A549 (cell line): ENCODE measurements at regions not wholly inside any gene's neighbourhood (a gene's known extent, or its start where the extent isn't known, plus 50 kb on each side); places are given as distances from the start of the nearest gene placed in this dataset.

Experiments used
- ATAC-seq, 2 experiments: fragments of 200-7000 bp in 1 of 2; fragments of >200 bp in 1 of 2; cut with Nextera tagmentation in 1 of 2; cut with Tn5 transposase in 1 of 2; 3 replicates each; pipeline versions ENCODE4 v1.8.0 to v1.9.1; 2018 to 2020; ENCODE audit warnings: mild to moderate bottlenecking in 1 of 2, moderate library complexity in 1 of 2
- CTCF ChIA-PET: fragments of 300-600 bp; sonication (Branson Sonifier 250); formaldehyde crosslinking; extraction: SDS; loops from one replicate; lab custom pipeline; 2021; ENCODE audit warnings: antibody characterized with exemption, inconsistent platforms; lab: Yijun Ruan, JAX
- POLR2A ChIA-PET: fragments of 350-600 bp; formaldehyde crosslinking; extraction: SDS; loops from one replicate; lab custom pipeline; 2021; ENCODE audit warnings: antibody characterized with exemption, inconsistent platforms; lab: Yijun Ruan, JAX
- DNase-seq, 2 experiments: peaks; one replicate each; pipeline versions ENCODE4 v3.0.0 to v3.0.0-alpha.2; 2011 to 2016; ENCODE audit warnings: low read depth in 1 of 2, low spot score in 1 of 2
- FAIRE-seq: peaks from 2 replicates; lab custom pipeline; 2011; peaks lifted over from hg19 to GRCh38; lab: Jason Lieb, UNC
- H3K27ac ChIP-seq, 2 experiments: fragments of >200 bp; sonication (Bioruptor Twin); formaldehyde crosslinking; 3 replicates each; pipeline ENCODE4 v1.5.1; 2016 to 2017
- H3K4me1 ChIP-seq: fragments of >200 bp; sonication (Bioruptor Twin); formaldehyde crosslinking; 3 replicates; pipeline ENCODE4 v1.6.1; 2016
- H3K4me2 ChIP-seq: fragments of >200 bp; sonication (Bioruptor Twin); formaldehyde crosslinking; 3 replicates; pipeline ENCODE4 v1.6.1; 2016
- H3K4me3 ChIP-seq: fragments of >200 bp; sonication (Bioruptor Twin); formaldehyde crosslinking; 3 replicates; pipeline ENCODE4 v1.5.1; 2016
- H3K9me3 ChIP-seq: fragments of >200 bp; sonication (Bioruptor Twin); formaldehyde crosslinking; 3 replicates; pipeline ENCODE4 v1.6.1; 2016
- ATOH8 ChIP-seq: fragments of 250-450 bp; sonication (Bioruptor Pico); IDR thresholded peaks from 2 replicates; pipeline ENCODE4 v1.5.0; 2020; ENCODE audit warnings: low read depth, mild to moderate bottlenecking, moderate library complexity
- CEBPB ChIP-seq, 2 experiments: fragments of >200 bp in 1 of 2; sonication (Bioruptor Twin) in 1 of 2; formaldehyde crosslinking in 1 of 2; IDR thresholded peaks; 2 replicates each; pipeline ENCODE4 v1.6.1; 2012 to 2016
- CTCF ChIP-seq: fragments of >200 bp; sonication (Bioruptor Twin); formaldehyde crosslinking; IDR thresholded peaks from 3 replicates; pipeline ENCODE4 v1.5.1; 2016
- FOSB ChIP-seq: fragments of 250-450 bp; sonication (Bioruptor Pico); IDR thresholded peaks from 2 replicates; pipeline ENCODE4 v1.5.0; 2020; ENCODE audit warnings: mild to moderate bottlenecking, moderate library complexity
- FOXS1 ChIP-seq: fragments of 250-450 bp; sonication (Bioruptor Pico); IDR thresholded peaks from 2 replicates; pipeline ENCODE4 v1.5.0; 2020; ENCODE audit warnings: mild to moderate bottlenecking, moderate library complexity
- HDAC2 ChIP-seq: fragments of 200-600 bp; sonication (generic); IDR thresholded peaks from 2 replicates; pipeline ENCODE4 v1.6.1; 2016
- HES2 ChIP-seq: fragments of >200 bp; sonication (Bioruptor Twin); formaldehyde crosslinking; IDR thresholded peaks from 2 replicates; pipeline ENCODE4 v1.6.1; 2016
- HEYL ChIP-seq: fragments of 250-450 bp; sonication (Bioruptor Pico); IDR thresholded peaks from 2 replicates; pipeline ENCODE4 v1.8.0; 2021; ENCODE audit warnings: mild to moderate bottlenecking, moderate library complexity
- HMGXB4 ChIP-seq: fragments of 250-450 bp; sonication (Bioruptor Pico); IDR thresholded peaks from 2 replicates; pipeline ENCODE4 v1.5.0; 2021; ENCODE audit warnings: mild to moderate bottlenecking, moderate library complexity, borderline replicate concordance
- HOXA7 ChIP-seq: fragments of 250-450 bp; sonication (Bioruptor Pico); IDR thresholded peaks from 2 replicates; pipeline ENCODE4 v1.5.0; 2020; ENCODE audit warnings: mild to moderate bottlenecking, moderate library complexity
- HOXB5 ChIP-seq: fragments of 250-450 bp; sonication (Bioruptor Pico); IDR thresholded peaks from 2 replicates; pipeline ENCODE4 v1.5.0; 2020; ENCODE audit warnings: mild to moderate bottlenecking, moderate library complexity
- JUNB ChIP-seq: fragments of >200 bp; sonication (Bioruptor Twin); formaldehyde crosslinking; IDR thresholded peaks from 2 replicates; pipeline ENCODE4 v1.6.1; 2016
- KDM5A ChIP-seq: fragments of 200-600 bp; sonication (generic); IDR thresholded peaks from 2 replicates; pipeline ENCODE4 v1.6.1; 2016; ENCODE audit warnings: antibody characterized with exemption, mild to moderate bottlenecking
- MAZ ChIP-seq: fragments of 150-350 bp; IDR thresholded peaks from 2 replicates; pipeline ENCODE4 v1.6.1; 2014; ENCODE audit warnings: antibody characterized with exemption, low read depth, low read length, borderline replicate concordance
- MYC ChIP-seq: IDR thresholded peaks from 2 replicates; pipeline ENCODE4 v1.6.1; 2012; ENCODE audit warnings: mild to moderate bottlenecking, inconsistent platforms, low read length, improper control_type of control experiment, borderline replicate concordance
- NPAS2 ChIP-seq: fragments of 250-450 bp; sonication (Bioruptor Pico); IDR thresholded peaks from 2 replicates; pipeline ENCODE4 v1.8.0; 2022; ENCODE audit warnings: mild to moderate bottlenecking, moderate library complexity, borderline replicate concordance
- PBX3 ChIP-seq: IDR thresholded peaks from 2 replicates; pipeline ENCODE4 v1.6.1; 2012
- RAD21 ChIP-seq, 2 experiments: fragments of >200 bp in 1 of 2; sonication (Bioruptor Twin) in 1 of 2; formaldehyde crosslinking in 1 of 2; IDR thresholded peaks in 1 of 2; conservative IDR thresholded peaks in 1 of 2; 2 replicates in 1 of 2; 3 replicates in 1 of 2; pipeline ENCODE4 v1.6.1; 2012 to 2018; ENCODE audit warnings: inconsistent platforms in 1 of 2
- RCOR1 ChIP-seq: fragments of 150-350 bp; IDR thresholded peaks from 2 replicates; pipeline ENCODE4 v1.6.1; 2014; ENCODE audit warnings: antibody characterized with exemption, low read length, low read depth
- RFX5 ChIP-seq: fragments of 450-650 bp; IDR thresholded peaks from 2 replicates; pipeline ENCODE4 v1.7.1; 2014; ENCODE audit warnings: antibody characterized with exemption, mild to moderate bottlenecking, moderate library complexity
- RNF2 ChIP-seq: fragments of 200-600 bp; sonication (generic); IDR thresholded peaks from 2 replicates; pipeline ENCODE4 v1.6.1; 2016; ENCODE audit warnings: low read depth, mild to moderate bottlenecking, antibody characterized with exemption, moderate library complexity, borderline replicate concordance
- ZC3H11A ChIP-seq: fragments of 450-650 bp; IDR thresholded peaks from 2 replicates; pipeline ENCODE4 v1.6.1; 2014; ENCODE audit warnings: antibody characterized with exemption, mild to moderate bottlenecking
- ZNF302 ChIP-seq: fragments of 250-450 bp; sonication (Bioruptor Pico); IDR thresholded peaks from 2 replicates; pipeline ENCODE4 v1.9.0; 2021; ENCODE audit warnings: inconsistent platforms, mild to moderate bottlenecking, moderate library complexity
- WGBS: methylation state at CpG from one replicate; pipeline ENCODE4 v1.1.6; 2017; ENCODE audit errors: missing lambda C conversion rate; 5-methylcytosine and 5-hydroxymethylcytosine counted together

- TF ChIP-seq RFX5 (no peak), KDM5A (no peak)
- 0% methylated on average over 1 of the region's 1 CpG for WGBS
- no peaks in the 10 kb centered on the region for H3K9me3 ChIP-seq
- no peak overlapping the region for H3K4me2 ChIP-seq
- no peak for ATAC-seq
- CTCF ChIA-PET = interaction anchor here (0.8 to 7.2 kb wide), 14 partner anchors 11 to 306 kb away, joined by 3 to 38 read pairs (median 3); no protein-coding TSS in a partner anchor
- no peak for DNase-seq
- H3K4me3 ChIP-seq = no peak overlapping the region
- H3K27ac ChIP-seq = no peak overlapping the region
- H3K4me1 ChIP-seq = no peaks in the 10 kb centered on the region
- no peak for FAIRE-seq
- POLR2A ChIA-PET = no interaction called here
Observed at GRCh38 chr1:157193219-157193618, 55.0 kb upstream of the ETV3 start.

- H3K9me3 ChIP-seq = no peaks in the 10 kb centered on the region
- WGBS = 47% methylated on average over 22 of the region's 22 CpGs
- no peak overlapping the region for H3K4me2 ChIP-seq
- CTCF ChIA-PET = interaction anchor here (1.6 to 3.1 kb wide), 2 partner anchors 100 to 295 kb away, joined by 5 to 12 read pairs; no protein-coding TSS in a partner anchor
- H3K27ac ChIP-seq = no peak overlapping the region
- POLR2A ChIA-PET = no interaction called here
- no peak overlapping the region for H3K4me3 ChIP-seq
- ATAC-seq = no peak
- no peak for TF ChIP-seq MYC
- TF ChIP-seq JUNB = no peak
- no peak for TF ChIP-seq RNF2
- TF ChIP-seq ZC3H11A = no peak
- TF ChIP-seq CEBPB (IDR thresholded peaks at IDR 0.05) = no peak
- no peak for TF ChIP-seq HEYL (CRISPR knock-in tag)
- TF ChIP-seq RCOR1 = no peak
- no peak for TF ChIP-seq ATOH8
- TF ChIP-seq FOSB (CRISPR knock-in tag) = no peak
- no peak for TF ChIP-seq CTCF
- TF ChIP-seq HOXA7 (CRISPR knock-in tag) = no peak
- no peak for TF ChIP-seq ZNF302 (CRISPR knock-in tag)
- DNase-seq = no peak
- no peaks in the 10 kb centered on the region for H3K4me1 ChIP-seq
- no peak for FAIRE-seq
Observed at GRCh38 chr1:157189986-157190982, 52.1 kb upstream of the ETV3 start.

- Histone ChIP-seq H3K4me1 (no peaks in the 10 kb centered on the region), H3K4me2 (no peak overlapping the region), H3K9me3 (no peaks in the 10 kb centered on the region), H3K4me3 (no peak overlapping the region), H3K27ac (no peak overlapping the region)
- no peak for ATAC-seq
- POLR2A ChIA-PET = no interaction called here
- 26% methylated on average over 4 of the region's 4 CpGs for WGBS
- DNase-seq = no peak
- FAIRE-seq = no peak
- CTCF ChIA-PET = interaction anchor here (0.7 to 1.9 kb wide), 6 partner anchors 18 to 335 kb away, joined by 3 to 7 read pairs (median 4); no protein-coding TSS in a partner anchor
- no peak for TF ChIP-seq RAD21 (conservative IDR thresholded peaks at IDR 0.05 in 1 of 2, IDR thresholded peaks at IDR 0.05 in 1 of 2)
- TF ChIP-seq HES2 = no peak
- TF ChIP-seq HMGXB4 (CRISPR knock-in tag) = no peak
- TF ChIP-seq NPAS2 = no peak
- no peak for TF ChIP-seq RNF2
- TF ChIP-seq CTCF = no peak
- no peak for TF ChIP-seq MAZ
- TF ChIP-seq ZNF302 (CRISPR knock-in tag) = no peak
- TF ChIP-seq HDAC2 = no peak
- no peak for TF ChIP-seq PBX3
- no peak for TF ChIP-seq RCOR1
- no peak for TF ChIP-seq FOXS1 (CRISPR knock-in tag)
- no peak for TF ChIP-seq MYC
- TF ChIP-seq HOXB5 (CRISPR knock-in tag) = no peak
Observed at GRCh38 chr1:157189096-157189495, 50.9 kb upstream of the ETV3 start.
